SK-N-SH treated with all-trans-retinoic acid at 6 μM for 48 hours (cell line): ENCODE measurements at regions not wholly inside any gene's neighbourhood (a gene's known extent, or its start where the extent isn't known, plus 50 kb on each side); places are given as distances from the start of the nearest gene placed in this dataset.
A peak's percentile ranks its signal among the peaks of the same experiment; 100 is the strongest.

ENCODE experiments used
- ATAC-seq: fragments of 200-7000 bp; cut with Tn5 transposase; 3 replicates; pipeline ENCODE4 v1.9.1; 2020; ENCODE audit warnings: mild to moderate bottlenecking, moderate library complexity
- BACH2 ChIP-seq: fragments of 250-450 bp; sonication (Bioruptor Pico); IDR thresholded peaks from 2 replicates; pipeline ENCODE4 v1.9.0; 2021; ENCODE audit warnings: mild to moderate bottlenecking, borderline replicate concordance
- CREB5 ChIP-seq: fragments of 250-450 bp; sonication (Bioruptor Pico); IDR thresholded peaks from 2 replicates; pipeline ENCODE4 v1.5.1; 2020; ENCODE audit warnings: low read depth, mild to moderate bottlenecking, moderate library complexity
- CSDC2 ChIP-seq: fragments of 250-450 bp; sonication (Bioruptor Pico); IDR thresholded peaks from 2 replicates; pipeline ENCODE4 v1.5.0; 2020; ENCODE audit warnings: mild to moderate bottlenecking, moderate library complexity
- CSRNP3 ChIP-seq: fragments of 250-450 bp; sonication (Bioruptor Pico); IDR thresholded peaks from 2 replicates; pipeline ENCODE4 v1.5.1; 2021; ENCODE audit warnings: mild to moderate bottlenecking, moderate library complexity
- ESRRG ChIP-seq: fragments of 250-450 bp; sonication (Bioruptor Pico); IDR thresholded peaks from 2 replicates; pipeline ENCODE4 v1.6.1; 2021; ENCODE audit warnings: mild to moderate bottlenecking
- GLIS3 ChIP-seq: fragments of 250-450 bp; sonication (Bioruptor Pico); IDR thresholded peaks from 2 replicates; pipeline ENCODE4 v1.5.0; 2020; ENCODE audit warnings: mild to moderate bottlenecking, moderate library complexity
- OSR1 ChIP-seq: fragments of 250-450 bp; sonication (Bioruptor Pico); IDR thresholded peaks from 2 replicates; pipeline ENCODE4 v1.8.0; 2022; ENCODE audit warnings: moderate library complexity, mild to moderate bottlenecking, inconsistent platforms
- PATZ1 ChIP-seq: fragments of 250-450 bp; sonication (Bioruptor Pico); IDR thresholded peaks from 2 replicates; pipeline ENCODE4 v1.8.0; 2020; ENCODE audit warnings: mild to moderate bottlenecking, moderate library complexity, borderline replicate concordance
- PPARA ChIP-seq: fragments of 250-450 bp; sonication (Bioruptor Pico); IDR thresholded peaks from 2 replicates; pipeline ENCODE4 v1.5.0; 2020; ENCODE audit warnings: mild to moderate bottlenecking, borderline replicate concordance
- RARB ChIP-seq: fragments of 250-450 bp; sonication (Bioruptor Pico); IDR thresholded peaks from 2 replicates; pipeline ENCODE4 v1.8.0; 2021; ENCODE audit warnings: mild to moderate bottlenecking, moderate library complexity
- TCF4 ChIP-seq: fragments of 250-450 bp; sonication (Bioruptor Pico); IDR thresholded peaks from 2 replicates; pipeline ENCODE4 v1.8.0; 2021; ENCODE audit warnings: mild to moderate bottlenecking, moderate library complexity, borderline replicate concordance
- TOX ChIP-seq: fragments of 250-450 bp; sonication (Bioruptor Pico); IDR thresholded peaks from 2 replicates; pipeline ENCODE4 v1.8.0; 2021; ENCODE audit warnings: mild to moderate bottlenecking, moderate library complexity, borderline replicate concordance
- TSHZ2 ChIP-seq: fragments of 250-450 bp; sonication (Bioruptor Pico); IDR thresholded peaks from 2 replicates; pipeline ENCODE4 v1.5.0; 2020; ENCODE audit warnings: mild to moderate bottlenecking, moderate library complexity
- ZFP3 ChIP-seq: fragments of 250-450 bp; sonication (Bioruptor Pico); IDR thresholded peaks from 2 replicates; pipeline ENCODE4 v1.5.0; 2020; ENCODE audit warnings: mild to moderate bottlenecking, moderate library complexity
- ZFP30 ChIP-seq: fragments of 450-650 bp; formaldehyde crosslinking; IDR thresholded peaks from 2 replicates; pipeline ENCODE4 v1.5.0; 2022; ENCODE audit warnings: mild to moderate bottlenecking, moderate library complexity
- ZNF8 ChIP-seq: fragments of 450-650 bp; formaldehyde crosslinking; IDR thresholded peaks from 2 replicates; pipeline ENCODE4 v1.5.0; 2020; ENCODE audit warnings: mild to moderate bottlenecking, moderate library complexity

GRCh38 chr11:92626624-92627023 lies 342.8 kb upstream of the MTNR1B start (continued):
- TF ChIP-seq CSDC2 (no peak), OSR1 (CRISPR knock-in tag) (no peak), ESRRG (CRISPR knock-in tag) (no peak)

DNA sequence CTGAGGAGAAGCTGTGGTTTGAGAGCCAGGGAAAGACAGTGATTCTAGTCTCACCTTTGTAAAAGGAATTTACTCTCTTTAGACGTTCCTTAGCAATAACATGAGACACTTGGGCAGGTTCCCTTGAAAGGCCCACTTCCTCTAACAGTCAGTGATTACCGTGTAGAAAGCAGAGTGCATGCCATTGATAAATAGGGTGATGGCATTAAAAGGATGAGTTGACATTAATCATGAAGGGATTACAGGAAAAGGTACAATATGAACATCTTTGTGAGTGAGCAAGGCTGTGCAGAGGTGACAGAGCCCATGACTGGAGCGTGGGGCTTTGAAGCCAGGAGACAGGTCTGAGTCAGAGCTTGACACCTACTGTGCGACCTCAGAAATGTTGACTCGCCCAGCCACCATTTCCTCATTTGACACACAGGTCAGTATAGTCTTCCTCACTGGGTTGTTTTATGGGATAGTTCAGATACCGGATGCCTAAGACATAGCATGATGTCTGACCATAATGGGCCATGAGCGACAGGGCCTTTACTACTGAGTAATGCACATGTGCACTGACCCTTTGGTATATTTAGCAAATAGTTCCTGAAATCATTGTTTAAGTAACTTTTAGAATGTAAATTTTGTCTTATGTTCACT lies 341.7 kb upstream of the MTNR1B start:
- ATAC-seq = peak; percentile 46; the same call in 1 of the 3 replicates

GRCh38 chr11:92628401-92629292 lies 340.8 kb upstream of the MTNR1B start:
- ATAC-seq = peak; percentile 87
- TF ChIP-seq ZNF8 = no peak
- TF ChIP-seq TOX (CRISPR knock-in tag) = no peak
- no peak for TF ChIP-seq TCF4
- TF ChIP-seq TSHZ2 (CRISPR knock-in tag) = no peak
- no peak for TF ChIP-seq BACH2 (CRISPR knock-in tag)
- TF ChIP-seq ZFP3 = no peak
- TF ChIP-seq RARB = no peak
- TF ChIP-seq GLIS3 = no peak

More for the DNA sequence above, 341.7 kb upstream of the MTNR1B start:
- TF ChIP-seq ZFP30 (CRISPR knock-in tag) (no peak), CSDC2 (no peak), TOX (CRISPR knock-in tag) (no peak), CSRNP3 (CRISPR knock-in tag) (no peak), CREB5 (no peak), PATZ1 (CRISPR knock-in tag) (no peak), ZFP3 (no peak), ESRRG (CRISPR knock-in tag) (no peak), PPARA (CRISPR knock-in tag) (no peak), OSR1 (CRISPR knock-in tag) (no peak), TSHZ2 (CRISPR knock-in tag) (no peak), TCF4 (no peak)
- TF ChIP-seq, all 23 proteins: peak for 0
